ENCODE measurements at regions not wholly inside any gene's neighbourhood (a gene's known extent, or its start where the extent isn't known, plus 50 kb on each side); places are given as distances from the start of the nearest gene placed in this dataset.

DNA sequence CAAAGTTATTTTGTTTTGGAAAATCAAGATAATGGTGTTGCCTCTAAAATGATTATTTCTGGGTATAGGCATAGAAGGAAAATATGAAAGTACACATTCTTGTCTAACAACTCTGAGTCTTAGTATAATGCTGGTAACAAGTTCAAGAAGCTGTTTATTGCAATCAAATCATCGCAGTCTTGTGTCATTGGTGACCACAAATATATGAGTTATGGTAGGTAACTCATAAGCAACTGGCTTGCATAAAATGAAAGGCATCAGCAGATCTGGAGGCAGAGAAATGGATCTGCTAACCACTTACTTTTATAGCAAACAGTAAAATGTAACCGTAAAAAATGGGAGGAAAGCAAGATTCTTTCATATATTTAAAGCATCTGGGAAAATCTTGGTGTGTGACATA lies 156.2 kb upstream of the TCF4 start:
- TF ChIP-seq TAF1 (IDR thresholded peaks at IDR 0.05; ENCODE audit: borderline replicate concordance, low read depth, low read length) (no peak), POLR2A (IDR thresholded peaks at IDR 0.05; ENCODE audit: low read depth, low read length) (no peak), POLR2AphosphoS5 (IDR thresholded peaks at IDR 0.05; ENCODE audit: low read depth, low read length) (no peak)

Measured in GM12892 (cell line).